Fibroblast of the aortic adventitia (primary cell): ENCODE measurements at regions not wholly inside any gene's neighbourhood (a gene's known extent, or its start where the extent isn't known, plus 50 kb on each side); places are given as distances from the start of the nearest gene placed in this dataset.

ENCODE experiments used
- DNase-seq: peaks from one replicate; pipeline ENCODE4 v3.0.0-alpha.2; 2010; ENCODE audit warnings: low read depth
- H3K4me3 ChIP-seq: 2 replicates; pipeline ENCODE4 v1.5.1; 2011; ENCODE audit warnings: low read depth, mild to moderate bottlenecking, control low read depth, low read length, moderate library complexity
- TF ChIP-seq, protein P1 (sequence below): IDR thresholded peaks from 2 replicates; pipeline ENCODE4 v1.5.1; 2011; ENCODE audit warnings: mild to moderate bottlenecking, low read length, control low read depth, inconsistent platforms; ENCODE audit not compliant: insufficient read depth

GRCh38 chr6:19159561-19159960, 677.6 kb upstream of the ID4 start:
- TF ChIP-seq, protein P1, sequence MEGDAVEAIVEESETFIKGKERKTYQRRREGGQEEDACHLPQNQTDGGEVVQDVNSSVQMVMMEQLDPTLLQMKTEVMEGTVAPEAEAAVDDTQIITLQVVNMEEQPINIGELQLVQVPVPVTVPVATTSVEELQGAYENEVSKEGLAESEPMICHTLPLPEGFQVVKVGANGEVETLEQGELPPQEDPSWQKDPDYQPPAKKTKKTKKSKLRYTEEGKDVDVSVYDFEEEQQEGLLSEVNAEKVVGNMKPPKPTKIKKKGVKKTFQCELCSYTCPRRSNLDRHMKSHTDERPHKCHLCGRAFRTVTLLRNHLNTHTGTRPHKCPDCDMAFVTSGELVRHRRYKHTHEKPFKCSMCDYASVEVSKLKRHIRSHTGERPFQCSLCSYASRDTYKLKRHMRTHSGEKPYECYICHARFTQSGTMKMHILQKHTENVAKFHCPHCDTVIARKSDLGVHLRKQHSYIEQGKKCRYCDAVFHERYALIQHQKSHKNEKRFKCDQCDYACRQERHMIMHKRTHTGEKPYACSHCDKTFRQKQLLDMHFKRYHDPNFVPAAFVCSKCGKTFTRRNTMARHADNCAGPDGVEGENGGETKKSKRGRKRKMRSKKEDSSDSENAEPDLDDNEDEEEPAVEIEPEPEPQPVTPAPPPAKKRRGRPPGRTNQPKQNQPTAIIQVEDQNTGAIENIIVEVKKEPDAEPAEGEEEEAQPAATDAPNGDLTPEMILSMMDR: no peak
- no peak overlapping the region for H3K4me3 ChIP-seq
- no peak for DNase-seq

- TF ChIP-seq, protein P1: no peak
These were observed 677.0 kb upstream of the ID4 start for GRCh38 chr6:19160081-19160730.

GRCh38 chr6:19167251-19167650, 669.9 kb upstream of the ID4 start:
- no peak overlapping the region for H3K4me3 ChIP-seq
- no peak for DNase-seq
- TF ChIP-seq, protein P1: no peak

More at GRCh38 chr6:19160081-19160730, 677.0 kb upstream of the ID4 start:
- no peak overlapping the region for H3K4me3 ChIP-seq
- no peak for DNase-seq

DNA sequence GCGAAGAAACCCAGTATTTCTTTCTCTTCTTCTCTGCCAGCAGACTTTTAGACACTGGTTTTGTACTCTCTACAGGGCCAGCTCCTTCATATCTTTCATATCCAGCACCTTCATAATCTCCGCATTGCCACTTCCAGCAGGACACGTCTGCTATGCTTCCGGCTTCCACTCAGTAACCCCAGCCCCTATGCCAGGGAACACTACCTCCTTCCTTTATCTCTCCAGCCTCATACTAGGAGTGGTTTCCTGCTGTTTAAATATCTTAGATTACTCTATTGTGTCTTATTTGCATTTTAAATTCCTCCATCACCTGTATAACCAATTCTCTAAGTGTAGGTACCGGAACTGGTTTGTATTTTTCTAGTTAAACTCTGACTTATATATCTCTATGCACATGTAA, 667.8 kb upstream of the ID4 start:
- DNase-seq: no peak
- TF ChIP-seq, protein P1: no peak
- no peak overlapping the region for H3K4me3 ChIP-seq

DNA sequence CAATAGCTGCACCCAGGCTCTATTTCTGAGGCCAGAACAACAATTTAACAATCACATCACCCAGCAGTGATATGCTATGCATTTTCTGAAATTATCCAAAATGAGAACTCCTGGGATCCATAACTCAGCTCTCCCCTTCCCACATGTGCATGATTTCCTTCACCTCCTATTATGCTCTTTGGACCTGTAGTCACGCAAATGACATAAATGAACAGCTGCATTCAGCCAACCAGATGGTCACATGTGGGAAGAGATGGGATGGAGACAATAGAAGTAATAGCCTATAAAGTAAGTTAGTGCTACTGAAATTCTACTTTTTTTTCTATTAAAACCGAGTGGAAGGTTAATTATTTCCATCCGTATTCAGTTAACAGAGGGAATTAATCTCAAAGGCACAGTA, 662.1 kb upstream of the ID4 start:
- DNase-seq: no peak
- no peak overlapping the region for H3K4me3 ChIP-seq
- TF ChIP-seq, protein P1: no peak

DNA sequence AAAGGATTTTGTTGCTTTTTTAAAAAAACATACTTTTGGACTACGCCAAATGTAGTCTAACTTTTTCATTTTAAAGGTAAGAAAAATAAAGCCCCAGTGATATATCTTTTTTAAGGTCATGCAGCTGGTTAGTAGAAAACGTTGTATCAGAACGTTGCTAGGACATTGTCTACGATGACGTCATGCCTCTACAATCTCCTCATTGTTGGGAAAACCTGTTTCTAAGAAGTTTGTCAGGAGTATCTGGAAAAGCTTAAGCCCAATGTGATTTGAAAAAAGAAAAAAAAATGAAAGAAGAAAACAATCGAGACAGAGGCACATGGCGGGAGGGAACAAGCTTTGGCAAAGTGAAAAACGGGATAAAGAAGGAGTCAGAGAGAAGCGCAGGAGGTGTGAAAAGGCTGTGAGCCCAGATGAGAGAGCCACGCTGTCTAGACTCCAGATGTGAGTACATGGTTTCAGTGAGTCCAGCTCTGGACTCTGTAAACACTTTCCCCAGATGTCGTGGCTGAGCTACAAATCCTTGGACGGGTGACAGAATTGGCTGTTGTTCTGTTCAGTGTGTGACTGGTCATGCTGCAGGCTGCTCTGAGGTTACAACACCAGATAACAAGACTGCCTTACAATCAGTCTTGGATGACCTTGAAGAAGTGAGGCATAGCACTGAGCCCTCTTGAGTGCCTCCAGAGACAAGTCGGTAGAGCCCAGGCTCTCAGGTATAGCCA, 656.7 kb upstream of the ID4 start:
- no peak overlapping the region for H3K4me3 ChIP-seq
- DNase-seq: peak; percentile 51
- TF ChIP-seq, protein P1: no peak

- no peak for DNase-seq
- no peak overlapping the region for H3K4me3 ChIP-seq
- TF ChIP-seq, protein P1: no peak
These were observed 656.0 kb upstream of the ID4 start for GRCh38 chr6:19181211-19181610.
